GM21825 (cell line): ENCODE measurements at regions not wholly inside any gene's neighbourhood (a gene's known extent, or its start where the extent isn't known, plus 50 kb on each side); places are given as distances from the start of the nearest gene placed in this dataset.
"Not testable (repeated sequence)": the region's sequence is repeated elsewhere in the genome, so short reads cannot be mapped to it uniquely, and the experiment has no call there.

Experiments used
- ATAC-seq: cut with Tn5 transposase; IDR thresholded peaks from one replicate; pipeline ENCODE4 v1.9.1; 2021; ENCODE audit warnings: mild to moderate bottlenecking, moderate library complexity; ENCODE audit not compliant: unreplicated experiment

- ATAC-seq: not testable (repeated sequence)
These were observed 295.4 kb downstream of the RPIA start for GRCh38 chr2:88986721-88987330.

GRCh38 chr2:88988617-88989016 lies 297.1 kb downstream of the RPIA start:
- ATAC-seq: not testable (repeated sequence)

DNA sequence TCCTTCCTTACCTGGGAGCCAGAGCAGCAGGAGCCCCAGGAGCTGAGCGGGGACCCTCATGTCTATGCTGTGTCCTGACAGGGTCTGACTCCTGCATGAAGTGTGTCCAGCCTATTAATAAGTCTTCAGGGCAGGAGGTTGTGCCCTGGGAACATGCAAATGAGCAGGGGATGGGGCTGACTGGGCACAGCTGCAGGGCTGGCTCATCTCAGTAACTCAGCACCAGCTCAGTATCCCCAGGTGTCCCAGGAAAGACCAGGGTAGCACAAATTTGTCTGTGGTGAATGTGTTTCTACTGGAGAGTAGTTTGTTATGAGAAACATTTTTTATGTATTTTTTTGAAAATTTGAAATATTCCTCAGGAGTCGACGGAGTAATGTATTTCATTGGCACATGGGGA lies 301.3 kb downstream of the RPIA start:
- not testable (repeated sequence) for ATAC-seq

DNA sequence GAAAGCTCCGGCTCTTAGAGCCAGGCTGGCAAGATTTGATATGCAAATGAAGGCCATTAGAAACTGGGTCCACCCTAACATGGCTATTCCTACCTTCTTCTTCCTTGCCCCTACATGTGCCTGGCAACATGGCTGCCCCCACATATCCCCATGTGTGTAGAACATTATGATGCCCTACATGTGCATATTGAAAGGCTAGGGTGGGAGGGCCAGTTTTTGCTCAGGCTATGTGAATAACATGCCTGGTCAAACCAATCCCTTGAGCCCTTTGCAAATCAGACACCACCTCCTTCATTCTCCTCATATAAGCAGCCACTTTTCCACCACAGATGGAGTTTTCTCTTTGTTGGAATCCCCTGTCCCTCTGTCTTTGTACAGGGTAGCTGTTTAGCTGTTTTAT lies 303.4 kb downstream of the RPIA start:
- not testable (repeated sequence) for ATAC-seq

DNA sequence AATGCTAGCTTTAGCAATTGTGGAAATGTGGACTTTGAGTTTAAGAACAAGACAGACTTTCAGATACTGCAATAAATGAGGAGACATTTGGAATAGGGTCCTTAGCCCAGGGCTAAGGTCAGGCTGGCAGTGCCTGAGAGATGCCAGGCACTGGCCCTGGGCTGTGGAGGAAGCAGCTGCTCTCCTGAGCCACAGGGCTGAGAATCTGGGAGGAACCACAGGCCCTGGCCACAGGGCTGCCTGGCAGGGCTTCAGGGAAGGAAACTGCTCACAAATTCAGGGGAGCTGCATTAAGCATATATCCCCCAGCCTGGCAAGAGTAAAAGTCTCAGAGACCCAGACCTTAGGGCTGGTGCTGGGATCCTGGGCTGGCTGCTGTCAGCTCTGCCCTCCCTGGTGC lies 305.1 kb downstream of the RPIA start:
- ATAC-seq: not testable (repeated sequence)

DNA sequence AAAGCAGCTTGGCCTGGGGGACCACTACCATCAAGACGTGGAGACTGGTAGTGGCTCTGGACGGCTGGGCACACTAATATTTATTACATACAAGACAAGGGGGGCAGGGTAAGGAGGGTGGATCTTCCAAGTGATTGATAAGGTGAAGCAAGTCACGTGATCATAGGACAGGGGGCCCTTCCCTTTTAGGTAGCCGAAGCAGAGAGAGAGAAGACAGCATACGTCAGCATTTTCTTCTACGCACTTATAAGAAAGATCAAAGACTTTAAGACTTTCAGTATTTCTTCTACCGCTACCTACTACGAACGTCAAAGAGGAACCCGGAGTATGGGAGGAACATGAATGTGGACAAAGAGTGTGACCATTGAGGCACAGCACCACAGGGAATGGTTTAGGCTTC lies 307.9 kb downstream of the RPIA start:
- ATAC-seq: no peak

DNA sequence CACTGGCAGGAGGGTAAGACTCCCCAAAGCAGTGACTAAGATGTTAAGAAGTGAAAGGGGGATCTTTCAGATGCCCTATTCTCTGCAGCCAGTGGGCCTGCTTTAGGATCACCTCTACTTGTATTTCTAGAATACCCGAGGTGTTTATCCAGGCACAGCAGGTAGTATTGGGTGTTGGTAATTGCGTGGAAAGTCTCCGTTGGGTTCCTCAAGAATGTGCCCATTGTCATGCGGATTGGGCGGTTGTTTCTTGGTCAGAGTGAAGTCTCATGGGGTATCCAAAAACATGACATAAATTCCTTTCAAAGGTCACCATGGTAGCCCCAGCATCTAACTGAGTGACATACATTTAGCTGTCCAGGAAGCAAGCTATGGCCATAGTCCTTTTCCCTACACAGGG lies 308.8 kb downstream of the RPIA start:
- no peak for ATAC-seq

GRCh38 chr2:89004238-89004637 lies 312.8 kb downstream of the RPIA start:
- ATAC-seq: not testable (repeated sequence)

DNA sequence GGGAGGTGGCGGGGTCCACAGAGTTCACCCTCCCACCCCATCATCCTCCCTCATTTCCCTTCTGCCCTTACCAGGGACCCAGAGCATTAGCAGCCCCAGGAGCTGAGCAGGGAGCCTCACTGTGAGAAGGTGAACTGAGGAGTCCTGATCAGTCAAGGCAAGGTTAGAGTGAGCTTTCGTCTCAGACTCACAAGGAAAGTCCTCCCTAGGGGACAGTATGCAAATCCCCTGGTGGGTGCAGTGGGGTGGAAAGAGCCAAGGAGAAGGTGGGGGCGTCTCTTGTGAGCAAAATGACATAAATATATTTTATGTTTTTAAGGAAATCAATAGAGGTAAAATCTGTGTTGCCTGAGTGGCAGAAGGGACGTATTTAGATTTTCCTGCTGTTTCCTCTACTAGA lies 329.1 kb downstream of the RPIA start:
- ATAC-seq: not testable (repeated sequence)

DNA sequence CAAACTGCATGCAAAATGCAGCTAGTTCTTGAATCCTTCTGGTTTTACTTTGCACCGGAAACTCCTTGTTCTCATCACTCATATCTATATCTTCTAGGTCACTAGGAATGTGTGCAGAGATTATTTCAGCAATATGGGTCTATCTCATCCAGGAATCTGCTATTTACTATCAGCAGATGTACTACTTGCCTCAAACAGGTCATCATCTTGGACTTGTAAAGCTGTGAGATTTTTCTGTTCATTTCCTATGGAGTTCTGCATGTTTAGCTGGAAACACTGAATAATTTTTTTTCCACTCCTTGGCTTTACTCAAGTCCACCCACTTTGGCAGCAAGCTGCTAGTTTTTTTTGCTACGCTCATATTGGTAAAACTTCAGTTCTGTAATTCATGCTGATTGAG lies 334.8 kb downstream of the RPIA start:
- ATAC-seq: not testable (repeated sequence)

DNA sequence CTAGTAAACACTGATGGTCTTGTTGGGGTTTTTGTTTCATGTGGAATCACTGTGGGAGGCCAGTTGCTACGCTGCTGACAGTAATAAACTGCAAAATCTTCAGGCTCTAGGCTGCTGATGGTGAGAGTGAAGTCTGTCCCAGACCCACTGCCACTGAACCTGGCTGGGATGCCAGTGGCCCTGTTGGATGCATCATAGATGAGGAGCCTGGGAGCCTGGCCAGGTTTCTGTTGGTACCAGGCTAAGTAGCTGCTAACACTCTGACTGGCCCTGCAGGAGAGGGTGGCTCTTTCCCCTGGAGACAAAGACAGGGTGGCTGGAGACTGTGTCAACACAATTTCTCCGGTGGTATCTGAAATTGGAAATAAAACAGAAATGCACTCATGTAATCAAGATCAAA lies 335.6 kb downstream of the RPIA start:
- not testable (repeated sequence) for ATAC-seq

DNA sequence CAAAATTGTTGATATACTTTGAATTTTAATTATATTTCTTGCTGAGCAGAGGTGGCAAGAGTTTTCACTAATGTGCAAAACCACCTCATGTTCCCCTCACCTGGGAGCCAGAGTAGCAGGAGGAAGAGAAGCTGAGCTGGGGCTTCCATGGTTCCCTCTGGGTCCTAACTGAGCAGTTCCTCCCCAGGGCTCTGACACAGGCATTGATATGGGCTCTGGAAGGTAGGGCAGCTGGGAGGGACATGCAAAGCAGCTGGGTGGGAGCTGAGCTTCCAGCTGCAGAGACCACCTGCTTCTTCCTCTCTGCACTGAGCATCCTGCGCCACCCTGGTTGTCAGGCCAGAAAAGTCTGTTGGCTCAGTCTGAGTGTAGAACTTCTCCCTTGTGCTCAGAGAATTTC lies 336.1 kb downstream of the RPIA start:
- not testable (repeated sequence) for ATAC-seq

DNA sequence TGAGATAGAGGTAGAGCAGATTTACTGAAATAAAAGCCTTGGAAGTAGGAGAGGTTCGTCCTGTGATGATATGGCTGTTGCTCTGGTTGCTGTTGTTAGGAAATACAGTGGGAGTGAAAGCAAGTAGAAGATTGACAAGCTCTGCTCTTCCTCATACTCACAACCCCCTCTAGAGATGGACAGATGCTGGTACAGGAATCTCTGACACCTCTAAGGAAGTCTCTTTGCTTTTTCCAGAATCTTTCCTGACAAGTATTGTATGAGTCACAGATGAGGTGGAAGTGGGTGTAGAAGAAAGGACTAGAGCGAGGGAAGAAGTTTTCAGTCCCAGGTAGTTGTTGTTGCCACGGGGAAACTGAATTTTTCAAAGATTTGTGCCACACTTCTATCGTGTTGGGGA lies 337.8 kb downstream of the RPIA start:
- ATAC-seq: not testable (repeated sequence)

DNA sequence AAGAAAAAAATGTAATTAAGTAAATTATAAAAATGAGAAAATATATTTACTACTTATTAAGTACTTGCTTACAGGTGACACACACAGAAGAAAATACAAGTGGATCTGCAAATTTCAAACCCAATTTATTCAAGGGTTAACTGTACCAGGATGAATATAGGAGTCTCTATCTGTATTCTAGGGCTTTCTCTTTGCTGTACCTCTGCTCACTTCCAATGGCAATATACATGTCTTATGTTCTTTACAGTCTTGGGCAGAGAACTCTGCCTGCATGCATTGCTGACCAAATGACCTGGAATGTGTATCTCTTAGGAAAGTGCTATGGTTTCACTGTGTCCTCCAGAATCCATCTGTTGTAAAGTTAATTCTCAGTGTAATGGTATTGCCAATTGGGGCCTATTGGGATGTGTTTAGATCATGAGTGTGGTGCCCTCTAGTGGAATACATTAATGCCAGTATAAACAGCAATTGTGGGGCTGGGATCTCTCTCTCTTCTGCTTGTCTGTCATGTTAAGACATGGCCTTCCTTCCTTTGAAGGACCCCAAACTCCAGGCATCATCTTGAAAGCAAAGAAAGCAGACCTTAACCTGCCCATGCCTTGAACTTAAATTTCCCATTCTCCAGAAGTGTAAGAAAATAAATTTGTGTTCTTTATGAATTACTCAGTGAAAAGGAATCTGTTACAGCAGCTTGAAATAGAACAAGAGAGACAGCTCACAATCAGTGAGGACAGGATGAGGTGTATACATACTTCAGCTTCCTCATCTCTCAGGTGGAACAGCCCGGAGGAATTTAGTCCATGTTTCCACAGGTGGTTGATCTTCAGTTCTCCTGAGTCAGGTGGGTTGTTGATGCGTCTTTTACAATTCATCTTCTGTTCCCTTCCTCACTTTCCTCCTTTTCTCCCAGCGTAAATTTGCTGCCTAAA lies 356.9 kb downstream of the RPIA start:
- ATAC-seq: peak; percentile 61

- not testable (repeated sequence) for ATAC-seq
These were observed 367.1 kb downstream of the RPIA start for GRCh38 chr2:89058616-89059015.

- ATAC-seq: not testable (repeated sequence)
These were observed 369.7 kb downstream of the RPIA start for GRCh38 chr2:89061174-89061573.

- not testable (repeated sequence) for ATAC-seq
These were observed 385.3 kb downstream of the RPIA start for GRCh38 chr2:89076771-89077170.

- ATAC-seq: not testable (repeated sequence)
These were observed 401.4 kb downstream of the RPIA start for GRCh38 chr2:89092911-89093310.

DNA sequence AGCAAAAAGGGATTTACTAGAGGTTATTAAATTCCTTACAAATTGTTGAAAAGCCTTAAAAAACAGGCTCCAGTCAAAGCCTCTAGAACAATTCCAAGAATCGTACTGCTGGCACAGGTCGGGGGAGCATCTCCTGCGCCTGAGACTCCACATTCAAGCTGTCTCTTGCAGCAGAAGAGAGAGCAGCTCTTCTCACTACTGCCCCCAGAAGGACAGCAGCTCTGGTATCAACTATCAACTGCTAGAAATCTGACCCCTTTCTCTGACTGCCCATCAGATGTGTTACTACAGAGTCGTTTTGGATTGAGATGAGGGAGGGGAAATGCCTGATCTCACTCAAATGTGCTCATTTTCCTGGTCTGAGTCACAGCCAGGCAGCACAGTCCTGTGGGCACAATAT lies 403.6 kb downstream of the RPIA start:
- ATAC-seq: not testable (repeated sequence)

GRCh38 chr2:89102587-89102986 lies 411.1 kb downstream of the RPIA start:
- ATAC-seq: not testable (repeated sequence)

GRCh38 chr2:89106369-89107019 lies 415.0 kb downstream of the RPIA start:
- not testable (repeated sequence) for ATAC-seq
